GM19238 (cell line): ENCODE measurements at regions not wholly inside any gene's neighbourhood (a gene's known extent, or its start where the extent isn't known, plus 50 kb on each side); places are given as distances from the start of the nearest gene placed in this dataset.

Experiments
- DNase-seq: peaks from one replicate; pipeline ENCODE4 v3.0.0; 2011; ENCODE audit warnings: low spot score; ENCODE audit not compliant: insufficient read length

- DNase-seq: no peak
These were observed 111.8 kb upstream of the IER5L start for GRCh38 chr9:129289883-129290282.

- DNase-seq: no peak
These were observed 111.2 kb upstream of the IER5L start for GRCh38 chr9:129289131-129289731.

- no peak for DNase-seq
These were observed 109.7 kb upstream of the IER5L start for GRCh38 chr9:129287619-129288305.

GRCh38 chr9:129285979-129286772 is 108.1 kb upstream of the IER5L start:
- no peak for DNase-seq

- DNase-seq: no peak
These were observed 107.3 kb upstream of the IER5L start for GRCh38 chr9:129285382-129285781.

GRCh38 chr9:129284607-129285291 is 106.7 kb upstream of the IER5L start:
- DNase-seq: no peak

- no peak for DNase-seq
These were observed 105.9 kb upstream of the IER5L start for GRCh38 chr9:129283705-129284606.

- no peak for DNase-seq
These were observed 105.2 kb upstream of the IER5L start for GRCh38 chr9:129283291-129283691.

- DNase-seq: no peak
These were observed 104.7 kb upstream of the IER5L start for GRCh38 chr9:129282731-129283211.

GRCh38 chr9:129282272-129282671 is 104.2 kb upstream of the IER5L start:
- no peak for DNase-seq

GRCh38 chr9:129281506-129282145 is 103.6 kb upstream of the IER5L start:
- DNase-seq: no peak

GRCh38 chr9:129280623-129281271 is 102.7 kb upstream of the IER5L start:
- no peak for DNase-seq

GRCh38 chr9:129280236-129280622 is 102.2 kb upstream of the IER5L start:
- no peak for DNase-seq

GRCh38 chr9:129278391-129279237 is 100.6 kb upstream of the IER5L start:
- DNase-seq: no peak

- no peak for DNase-seq
These were observed 98.6 kb upstream of the IER5L start for GRCh38 chr9:129276486-129277230.

GRCh38 chr9:129275626-129276247 is 97.7 kb upstream of the IER5L start:
- no peak for DNase-seq

- DNase-seq: no peak
These were observed 96.1 kb upstream of the IER5L start for GRCh38 chr9:129273941-129274684.
